WTC11 (cell line): ENCODE measurements at regions not wholly inside any gene's neighbourhood (a gene's known extent, or its start where the extent isn't known, plus 50 kb on each side); places are given as distances from the start of the nearest gene placed in this dataset.

Experiments used
- CREM ChIP-seq: sonication (generic); formaldehyde crosslinking; IDR thresholded peaks from 2 replicates; pipeline ENCODE4 v1.8.1; 2022; ENCODE audit warnings: mild to moderate bottlenecking, missing genetic modification reagents, moderate library complexity
- TF ChIP-seq, protein P1 (sequence below): fragments of 200-600 bp; IDR thresholded peaks from 2 replicates; pipeline ENCODE4 v1.8.0; 2022; ENCODE audit warnings: antibody characterized with exemption

DNA sequence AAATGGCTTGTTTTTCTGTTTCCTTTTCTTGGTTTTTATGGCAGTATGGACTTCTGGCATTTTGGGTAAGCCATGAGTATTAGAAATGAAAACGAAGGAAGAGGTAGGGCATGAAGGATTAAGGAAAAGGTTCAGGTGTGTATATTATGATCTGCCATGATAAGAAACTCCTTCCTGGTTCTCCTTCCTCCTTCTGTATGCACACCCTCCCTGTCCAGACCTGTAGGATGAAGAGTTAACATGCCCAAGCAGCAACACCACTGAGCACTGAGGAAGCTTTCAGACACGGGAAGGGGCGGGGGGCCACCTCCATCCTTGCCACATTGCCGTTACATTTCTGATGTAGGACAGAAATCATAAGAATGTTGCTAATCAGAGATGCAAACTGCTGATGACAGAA, 361.0 kb upstream of the ZMIZ1 start:
- TF ChIP-seq, protein P1, sequence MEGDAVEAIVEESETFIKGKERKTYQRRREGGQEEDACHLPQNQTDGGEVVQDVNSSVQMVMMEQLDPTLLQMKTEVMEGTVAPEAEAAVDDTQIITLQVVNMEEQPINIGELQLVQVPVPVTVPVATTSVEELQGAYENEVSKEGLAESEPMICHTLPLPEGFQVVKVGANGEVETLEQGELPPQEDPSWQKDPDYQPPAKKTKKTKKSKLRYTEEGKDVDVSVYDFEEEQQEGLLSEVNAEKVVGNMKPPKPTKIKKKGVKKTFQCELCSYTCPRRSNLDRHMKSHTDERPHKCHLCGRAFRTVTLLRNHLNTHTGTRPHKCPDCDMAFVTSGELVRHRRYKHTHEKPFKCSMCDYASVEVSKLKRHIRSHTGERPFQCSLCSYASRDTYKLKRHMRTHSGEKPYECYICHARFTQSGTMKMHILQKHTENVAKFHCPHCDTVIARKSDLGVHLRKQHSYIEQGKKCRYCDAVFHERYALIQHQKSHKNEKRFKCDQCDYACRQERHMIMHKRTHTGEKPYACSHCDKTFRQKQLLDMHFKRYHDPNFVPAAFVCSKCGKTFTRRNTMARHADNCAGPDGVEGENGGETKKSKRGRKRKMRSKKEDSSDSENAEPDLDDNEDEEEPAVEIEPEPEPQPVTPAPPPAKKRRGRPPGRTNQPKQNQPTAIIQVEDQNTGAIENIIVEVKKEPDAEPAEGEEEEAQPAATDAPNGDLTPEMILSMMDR: no peak
- no peak for TF ChIP-seq CREM (CRISPR knock-in tag)
